ENCODE measurements at regions not wholly inside any gene's neighbourhood (a gene's known extent, or its start where the extent isn't known, plus 50 kb on each side); places are given as distances from the start of the nearest gene placed in this dataset.

GRCh38 chr6:113076116-113076515 is 729.0 kb downstream of the RFPL4B start:
- Mint-ChIP-seq H3K36me3 (ENCODE audit: unreplicated experiment) (peaks cover 22% of the 10 kb centered on the region), H3K27me3 (ENCODE audit: unreplicated experiment) (no peaks in the 10 kb centered on the region), H3K4me3 (ENCODE audit: unreplicated experiment) (no peak overlapping the region), H3K27ac (ENCODE audit: unreplicated experiment) (peak overlapping the region; percentile 75), H3K9me3 (ENCODE audit: unreplicated experiment) (peaks cover 23% of the 10 kb centered on the region), H3K4me1 (ENCODE audit: unreplicated experiment) (peaks cover 44% of the 10 kb centered on the region)
- TF ChIP-seq CTCF (IDR thresholded peaks at IDR 0.05) = no peak
- no peak for DNase-seq (ENCODE audit: extremely low spot score, unreplicated experiment)

GRCh38 chr6:113076816-113077215 is 729.7 kb downstream of the RFPL4B start:
- no peaks in the 10 kb centered on the region for H3K27me3 Mint-ChIP-seq (ENCODE audit: unreplicated experiment)
- DNase-seq (ENCODE audit: extremely low spot score, unreplicated experiment) = no peak
- H3K36me3 Mint-ChIP-seq (ENCODE audit: unreplicated experiment) = peaks cover 22% of the 10 kb centered on the region
- peaks cover 23% of the 10 kb centered on the region for H3K9me3 Mint-ChIP-seq (ENCODE audit: unreplicated experiment)
- H3K4me3 Mint-ChIP-seq (ENCODE audit: unreplicated experiment) = no peak overlapping the region
- H3K27ac Mint-ChIP-seq (ENCODE audit: unreplicated experiment) = peak overlapping the region; percentile 35
- H3K4me1 Mint-ChIP-seq (ENCODE audit: unreplicated experiment) = peaks cover 43% of the 10 kb centered on the region
- no peak for TF ChIP-seq CTCF (IDR thresholded peaks at IDR 0.05)

- Mint-ChIP-seq H3K4me3 (ENCODE audit: unreplicated experiment) (no peak overlapping the region), H3K36me3 (ENCODE audit: unreplicated experiment) (peaks cover 22% of the 10 kb centered on the region), H3K4me1 (ENCODE audit: unreplicated experiment) (peaks cover 47% of the 10 kb centered on the region), H3K27ac (ENCODE audit: unreplicated experiment) (no peak overlapping the region), H3K9me3 (ENCODE audit: unreplicated experiment) (peaks cover 23% of the 10 kb centered on the region), H3K27me3 (ENCODE audit: unreplicated experiment) (no peaks in the 10 kb centered on the region)
- no peak for TF ChIP-seq CTCF (IDR thresholded peaks at IDR 0.05)
- DNase-seq (ENCODE audit: extremely low spot score, unreplicated experiment) = no peak
These were observed 730.7 kb downstream of the RFPL4B start for GRCh38 chr6:113077794-113078193.

- no peak for TF ChIP-seq CTCF (IDR thresholded peaks at IDR 0.05)
- peaks cover 22% of the 10 kb centered on the region for H3K36me3 Mint-ChIP-seq (ENCODE audit: unreplicated experiment)
- H3K4me3 Mint-ChIP-seq (ENCODE audit: unreplicated experiment) = no peak overlapping the region
- H3K27me3 Mint-ChIP-seq (ENCODE audit: unreplicated experiment) = no peaks in the 10 kb centered on the region
- no peak overlapping the region for H3K27ac Mint-ChIP-seq (ENCODE audit: unreplicated experiment)
- DNase-seq (ENCODE audit: extremely low spot score, unreplicated experiment) = no peak
- H3K9me3 Mint-ChIP-seq (ENCODE audit: unreplicated experiment) = peaks cover 26% of the 10 kb centered on the region
- H3K4me1 Mint-ChIP-seq (ENCODE audit: unreplicated experiment) = peaks cover 42% of the 10 kb centered on the region
These were observed 731.7 kb downstream of the RFPL4B start for GRCh38 chr6:113078791-113079190.

- Mint-ChIP-seq H3K36me3 (ENCODE audit: unreplicated experiment) (peaks cover 10% of the 10 kb centered on the region), H3K27ac (ENCODE audit: unreplicated experiment) (no peak overlapping the region), H3K27me3 (ENCODE audit: unreplicated experiment) (no peaks in the 10 kb centered on the region), H3K4me3 (ENCODE audit: unreplicated experiment) (no peak overlapping the region), H3K4me1 (ENCODE audit: unreplicated experiment) (peaks cover 12% of the 10 kb centered on the region), H3K9me3 (ENCODE audit: unreplicated experiment) (peaks cover 11% of the 10 kb centered on the region)
- no peak for DNase-seq (ENCODE audit: extremely low spot score, unreplicated experiment)
- no peak for TF ChIP-seq CTCF (IDR thresholded peaks at IDR 0.05)
These were observed 735.6 kb downstream of the RFPL4B start for GRCh38 chr6:113082745-113083144.

Measured in osteocyte (in vitro differentiated cells).